BJ (cell line): ENCODE measurements at regions not wholly inside any gene's neighbourhood (a gene's known extent, or its start where the extent isn't known, plus 50 kb on each side); places are given as distances from the start of the nearest gene placed in this dataset.

Source experiments
- CTCF ChIA-PET: fragments of 350-600 bp; formaldehyde crosslinking; extraction: SDS; loops from one replicate; lab custom pipeline; 2021; ENCODE audit warnings: antibody characterized with exemption, inconsistent platforms; lab: Yijun Ruan, JAX
- POLR2A ChIA-PET: fragments of 300-600 bp; sonication (Branson Sonifier 250); formaldehyde crosslinking; extraction: SDS; loops from one replicate; lab custom pipeline; 2021; ENCODE audit warnings: antibody characterized with exemption; lab: Charles Lee
- DNase-seq: peaks from one replicate; pipeline ENCODE4 v3.0.0-alpha.2; 2011; ENCODE audit warnings: low read depth
- H3K27me3 ChIP-seq: 2 replicates; pipeline ENCODE4 v1.6.0; 2011; ENCODE audit warnings: low read length; ENCODE audit not compliant: control insufficient read depth, insufficient read depth
- H3K36me3 ChIP-seq: 2 replicates; pipeline ENCODE4 v1.5.1; 2011; ENCODE audit warnings: low read length; ENCODE audit not compliant: control insufficient read depth, insufficient read depth
- H3K4me3 ChIP-seq: 2 replicates; pipeline ENCODE4 v1.5.1; 2011; ENCODE audit warnings: low read depth, mild to moderate bottlenecking, control low read depth, low read length
- CTCF ChIP-seq: IDR thresholded peaks from 2 replicates; pipeline ENCODE4 v1.5.1; 2011; ENCODE audit warnings: low read depth, mild to moderate bottlenecking, control low read depth, inconsistent platforms, low read length, moderate library complexity; ENCODE audit not compliant: insufficient read depth

GRCh38 chrX:130523460-130524394 lies 121.9 kb downstream of the RBMX2 start:
- peak overlapping the region; percentile 43 for H3K4me3 ChIP-seq
- no peak for DNase-seq
- no peaks in the 10 kb centered on the region for H3K27me3 ChIP-seq
- no peak for TF ChIP-seq CTCF
- ChIA-PET POLR2A (no interaction called here), CTCF (interaction anchor here (0.7 to 1.3 kb wide), 2 partner anchors 16 to 124 kb away, joined by 3 to 5 read pairs; no protein-coding TSS in a partner anchor)
- no peaks in the 10 kb centered on the region for H3K36me3 ChIP-seq

GRCh38 chrX:130524476-130525194 lies 122.8 kb downstream of the RBMX2 start:
- ChIA-PET CTCF (interaction anchor here (0.7 to 1.3 kb wide), 2 partner anchors 15 to 124 kb away, joined by 3 to 5 read pairs; no protein-coding TSS in a partner anchor), POLR2A (no interaction called here)
- H3K36me3 ChIP-seq = no peaks in the 10 kb centered on the region
- no peaks in the 10 kb centered on the region for H3K27me3 ChIP-seq
- no peak overlapping the region for H3K4me3 ChIP-seq
- no peak for DNase-seq
- no peak for TF ChIP-seq CTCF

- TF ChIP-seq CTCF = no peak
- no peaks in the 10 kb centered on the region for H3K27me3 ChIP-seq
- DNase-seq = no peak
- H3K4me3 ChIP-seq = no peak overlapping the region
- CTCF ChIA-PET = no interaction called here
- POLR2A ChIA-PET = no interaction called here
- no peaks in the 10 kb centered on the region for H3K36me3 ChIP-seq
Observed at GRCh38 chrX:130529531-130529930, 127.7 kb downstream of the RBMX2 start.

GRCh38 chrX:130531066-130531465 lies 129.3 kb downstream of the RBMX2 start:
- Histone ChIP-seq H3K36me3 (no peaks in the 10 kb centered on the region), H3K4me3 (no peak overlapping the region), H3K27me3 (no peaks in the 10 kb centered on the region)
- DNase-seq = no peak
- TF ChIP-seq CTCF = no peak
- ChIA-PET CTCF (no interaction called here), POLR2A (no interaction called here)
